HepG2 (cell line): ENCODE measurements at regions not wholly inside any gene's neighbourhood (a gene's known extent, or its start where the extent isn't known, plus 50 kb on each side); places are given as distances from the start of the nearest gene placed in this dataset.

Experiments
- ARID2 ChIP-seq: sonication (generic); formaldehyde crosslinking; IDR thresholded peaks from 2 replicates; pipeline ENCODE4 v1.8.1; 2022; ENCODE audit warnings: mild to moderate bottlenecking, missing genetic modification reagents, borderline replicate concordance
- CCAR2 ChIP-seq: fragments of 200-400 bp; formaldehyde crosslinking; optimal IDR thresholded peaks from 2 replicates; pipeline ENCODE3; 2018; ENCODE audit warnings: low read depth, mild to moderate bottlenecking, low read length, moderate library complexity
- FOSL1 ChIP-seq: sonication (generic); formaldehyde crosslinking; IDR thresholded peaks from 2 replicates; pipeline ENCODE4 v1.9.0; 2021; ENCODE audit warnings: missing genetic modification reagents, borderline replicate concordance
- MED1 ChIP-seq: sonication (generic); formaldehyde crosslinking; IDR thresholded peaks from 2 replicates; pipeline ENCODE4 v1.4.0; 2020; ENCODE audit warnings: missing genetic modification reagents
- PLRG1 ChIP-seq: fragments of 450-650 bp; conservative IDR thresholded peaks from 2 replicates; pipeline ENCODE4 v1.6.1; 2016
- RAD51 ChIP-seq: fragments of 450-650 bp; IDR thresholded peaks from 2 replicates; pipeline ENCODE4 v1.6.1; 2016; ENCODE audit warnings: borderline replicate concordance
- SMAD9 ChIP-seq: sonication (generic); formaldehyde crosslinking; IDR thresholded peaks from 2 replicates; pipeline ENCODE4 v1.5.1; 2020; ENCODE audit warnings: mild to moderate bottlenecking, missing genetic modification reagents
- TBP ChIP-seq: sonication (generic); formaldehyde crosslinking; IDR thresholded peaks from 2 replicates; pipeline ENCODE4 v1.5.0; 2020; ENCODE audit warnings: missing genetic modification reagents
- TGIF2 ChIP-seq: IDR thresholded peaks from 2 replicates; pipeline ENCODE4 v1.6.1; 2016; ENCODE audit warnings: control low read depth, missing compliant biosample characterization
- TOPORS ChIP-seq: sonication (generic); formaldehyde crosslinking; IDR thresholded peaks from 2 replicates; pipeline ENCODE4 v1.8.0; 2023; ENCODE audit warnings: mild to moderate bottlenecking, missing genetic modification reagents
- ZC3H4 ChIP-seq: sonication (generic); formaldehyde crosslinking; IDR thresholded peaks from 2 replicates; pipeline ENCODE4 v1.4.0; 2020; ENCODE audit warnings: missing genetic modification reagents, borderline replicate concordance
- ZNF230 ChIP-seq: sonication (generic); formaldehyde crosslinking; IDR thresholded peaks from 2 replicates; pipeline ENCODE4 v1.4.0; 2020; ENCODE audit warnings: mild to moderate bottlenecking, missing genetic modification reagents
- ZNF430 ChIP-seq: sonication (generic); formaldehyde crosslinking; IDR thresholded peaks from 2 replicates; pipeline ENCODE4 v1.9.0; 2021; ENCODE audit warnings: mild to moderate bottlenecking, missing genetic modification reagents
- ZNF512B ChIP-seq: sonication (generic); formaldehyde crosslinking; IDR thresholded peaks from 2 replicates; pipeline ENCODE4 v1.5.1; 2020; ENCODE audit warnings: missing genetic modification reagents, mild to moderate bottlenecking, borderline replicate concordance
- ZNF609 ChIP-seq: sonication (generic); formaldehyde crosslinking; IDR thresholded peaks from 2 replicates; pipeline ENCODE4 v1.4.0; 2020; ENCODE audit warnings: mild to moderate bottlenecking, missing genetic modification reagents, borderline replicate concordance
- TF ChIP-seq, protein P1 (sequence below): sonication (generic); formaldehyde crosslinking; IDR thresholded peaks from 2 replicates; pipeline ENCODE4 v1.5.1; 2020; ENCODE audit warnings: mild to moderate bottlenecking, missing genetic modification reagents, moderate library complexity
- TF ChIP-seq, protein P2 (sequence below): sonication (generic); formaldehyde crosslinking; IDR thresholded peaks from 2 replicates; pipeline ENCODE4 v1.4.0; 2020; ENCODE audit warnings: mild to moderate bottlenecking, missing genetic modification reagents
- TF ChIP-seq, protein P3 (sequence below): sonication (generic); formaldehyde crosslinking; IDR thresholded peaks from 2 replicates; pipeline ENCODE4 v1.5.0; 2020; ENCODE audit warnings: missing genetic modification reagents

DNA sequence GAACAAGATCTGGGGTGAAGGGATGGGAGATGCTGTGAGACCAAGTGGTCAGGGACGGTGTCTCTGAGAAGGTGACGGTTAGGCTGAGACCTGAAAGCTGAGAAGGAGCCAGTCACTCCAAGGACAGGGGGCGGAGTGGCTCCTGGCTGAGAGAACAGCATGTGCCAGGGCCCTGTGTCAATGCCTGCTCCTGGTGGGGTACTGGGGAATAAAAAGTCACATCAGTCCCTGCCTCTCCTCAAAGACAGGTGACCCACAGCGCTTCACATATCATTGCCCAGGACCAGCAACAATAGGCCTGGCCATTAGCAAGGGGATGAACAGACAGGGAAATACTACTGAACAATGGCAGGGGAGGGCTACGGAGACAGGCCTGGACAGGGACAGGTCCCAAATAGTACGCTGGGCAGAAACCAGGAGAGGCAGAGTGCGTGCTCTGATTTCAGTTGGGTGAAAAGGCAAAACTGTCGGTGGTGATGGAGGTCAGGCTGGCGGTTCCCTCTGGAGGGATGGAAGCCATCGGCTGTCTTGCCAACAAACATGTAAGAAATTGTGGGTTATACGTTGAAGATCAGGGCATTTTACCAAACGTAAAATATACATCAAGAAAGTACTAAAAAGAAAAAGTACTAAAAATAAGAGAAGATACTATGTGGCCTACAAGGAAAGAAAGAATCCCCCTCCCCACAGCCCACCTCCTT, 64.3 kb downstream of the C9orf50 start (continued):
- TF ChIP-seq ZNF609 = no peak
- TF ChIP-seq TBP (CRISPR knock-in tag) = no peak
- TF ChIP-seq RAD51 = no peak
- TF ChIP-seq SMAD9 (CRISPR knock-in tag) = 0 out of 2 replicates have a peak, but pooled peaks have one; percentile 46
- TF ChIP-seq ZNF430 (CRISPR knock-in tag) = no peak
- no peak for TF ChIP-seq PLRG1
- TF ChIP-seq, protein P1, sequence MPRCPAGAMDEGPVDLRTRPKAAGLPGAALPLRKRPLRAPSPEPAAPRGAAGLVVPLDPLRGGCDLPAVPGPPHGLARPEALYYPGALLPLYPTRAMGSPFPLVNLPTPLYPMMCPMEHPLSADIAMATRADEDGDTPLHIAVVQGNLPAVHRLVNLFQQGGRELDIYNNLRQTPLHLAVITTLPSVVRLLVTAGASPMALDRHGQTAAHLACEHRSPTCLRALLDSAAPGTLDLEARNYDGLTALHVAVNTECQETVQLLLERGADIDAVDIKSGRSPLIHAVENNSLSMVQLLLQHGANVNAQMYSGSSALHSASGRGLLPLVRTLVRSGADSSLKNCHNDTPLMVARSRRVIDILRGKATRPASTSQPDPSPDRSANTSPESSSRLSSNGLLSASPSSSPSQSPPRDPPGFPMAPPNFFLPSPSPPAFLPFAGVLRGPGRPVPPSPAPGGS (CRISPR knock-in tag) = no peak; the same call in 1 of the 2 replicates
- no peak for TF ChIP-seq MED1 (CRISPR knock-in tag)
- TF ChIP-seq FOSL1 = no peak
- TF ChIP-seq ARID2 (CRISPR knock-in tag) = no peak
- TF ChIP-seq, protein P2, sequence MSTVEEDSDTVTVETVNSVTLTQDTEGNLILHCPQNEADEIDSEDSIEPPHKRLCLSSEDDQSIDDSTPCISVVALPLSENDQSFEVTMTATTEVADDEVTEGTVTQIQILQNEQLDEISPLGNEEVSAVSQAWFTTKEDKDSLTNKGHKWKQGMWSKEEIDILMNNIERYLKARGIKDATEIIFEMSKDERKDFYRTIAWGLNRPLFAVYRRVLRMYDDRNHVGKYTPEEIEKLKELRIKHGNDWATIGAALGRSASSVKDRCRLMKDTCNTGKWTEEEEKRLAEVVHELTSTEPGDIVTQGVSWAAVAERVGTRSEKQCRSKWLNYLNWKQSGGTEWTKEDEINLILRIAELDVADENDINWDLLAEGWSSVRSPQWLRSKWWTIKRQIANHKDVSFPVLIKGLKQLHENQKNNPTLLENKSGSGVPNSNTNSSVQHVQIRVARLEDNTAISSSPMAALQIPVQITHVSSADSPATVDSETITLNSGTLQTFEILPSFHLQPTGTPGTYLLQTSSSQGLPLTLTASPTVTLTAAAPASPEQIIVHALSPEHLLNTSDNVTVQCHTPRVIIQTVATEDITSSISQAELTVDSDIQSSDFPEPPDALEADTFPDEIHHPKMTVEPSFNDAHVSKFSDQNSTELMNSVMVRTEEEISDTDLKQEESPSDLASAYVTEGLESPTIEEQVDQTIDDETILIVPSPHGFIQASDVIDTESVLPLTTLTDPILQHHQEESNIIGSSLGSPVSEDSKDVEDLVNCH (CRISPR knock-in tag) = no peak
- TF ChIP-seq CCAR2 = no peak
- no peak for TF ChIP-seq ZNF230 (CRISPR knock-in tag)
- 0 out of 2 replicates have a peak, but pooled peaks have one; percentile 42 for TF ChIP-seq ZNF512B (CRISPR knock-in tag)
- TF ChIP-seq TOPORS (CRISPR knock-in tag) = 0 out of 2 replicates have a peak, but pooled peaks have one; percentile 6
- peak; percentile 80; the same call in 1 of the 2 replicates for TF ChIP-seq ZC3H4
- TF ChIP-seq, protein P3, sequence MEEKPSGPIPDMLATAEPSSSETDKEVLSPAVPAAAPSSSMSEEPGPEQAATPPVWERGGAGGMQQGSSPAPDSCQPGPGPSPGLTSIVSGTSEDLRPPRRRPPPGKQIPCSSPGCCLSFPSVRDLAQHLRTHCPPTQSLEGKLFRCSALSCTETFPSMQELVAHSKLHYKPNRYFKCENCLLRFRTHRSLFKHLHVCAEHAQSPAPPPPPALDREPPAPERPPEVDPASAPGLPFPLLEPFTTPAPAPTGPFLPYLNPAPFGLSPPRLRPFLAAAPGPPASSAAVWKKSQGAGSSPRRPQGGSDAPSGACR (CRISPR knock-in tag) = no peak
- no peak for TF ChIP-seq TGIF2
